CD4-positive, alpha-beta memory T cell (primary cell): ENCODE measurements at regions not wholly inside any gene's neighbourhood (a gene's known extent, or its start where the extent isn't known, plus 50 kb on each side); places are given as distances from the start of the nearest gene placed in this dataset.
A peak's percentile ranks its signal among the peaks of the same experiment; 100 is the strongest.

ENCODE experiments used
- CTCF ChIA-PET: fragments of 350-600 bp; sonication (Branson Sonifier 250); formaldehyde crosslinking; loops from one replicate; lab custom pipeline; 2021; ENCODE audit warnings: inconsistent platforms; ENCODE audit not compliant: partially characterized antibody; lab: Charles Lee
- POLR2A ChIA-PET: fragments of 350-600 bp; sonication (Branson Sonifier 250); formaldehyde crosslinking; loops from one replicate; lab custom pipeline; 2021; ENCODE audit not compliant: partially characterized antibody; lab: Charles Lee
- DNase-seq, 5 donors: peaks; one replicate each; pipeline versions ENCODE4 v3.0.0 to v3.0.0-alpha.2; 2020 to 2022; ENCODE audit warnings: mixed read lengths in 1 of 5
- H3K27ac ChIP-seq: one replicate; pipeline ENCODE4 v1.7.0; 2013; ENCODE audit warnings: low read depth, low read length
- H3K27me3 ChIP-seq: 2 replicates; pipeline ENCODE4 v1.7.0; 2013; ENCODE audit warnings: mild to moderate bottlenecking, low read length, moderate library complexity; ENCODE audit not compliant: insufficient read depth
- H3K36me3 ChIP-seq: 2 replicates; pipeline ENCODE4 v1.7.0; 2013; ENCODE audit warnings: mild to moderate bottlenecking, low read length, moderate library complexity; ENCODE audit not compliant: insufficient read depth
- H3K4me1 ChIP-seq: 2 replicates; pipeline ENCODE4 v1.7.0; 2013; ENCODE audit warnings: mild to moderate bottlenecking, low read length, moderate library complexity; ENCODE audit not compliant: insufficient read depth
- H3K4me3 ChIP-seq, 2 donors: one replicate each; pipeline ENCODE4 v1.7.0; 2013; ENCODE audit warnings: low read length in 2 of 2, mild to moderate bottlenecking in 1 of 2
- H3K9me3 ChIP-seq, 2 donors: one replicate each; pipeline ENCODE4 v1.7.0; 2013; ENCODE audit warnings: low read length in 2 of 2, control low read depth in 1 of 2; ENCODE audit not compliant: control insufficient read depth in 1 of 2
- H3K27ac Mint-ChIP-seq, 7 donors: one replicate each; pipeline ENCODE4 v1.8.0; 2020 to 2021; ENCODE audit warnings: mixed read lengths in 7 of 7, mild to moderate bottlenecking in 6 of 7, inconsistent platforms in 3 of 7, moderate library complexity in 3 of 7
- H3K27me3 Mint-ChIP-seq, 2 donors: one replicate each; pipeline ENCODE4 v1.8.0; 2020 to 2021; ENCODE audit warnings: mixed read lengths in 2 of 2
- H3K36me3 Mint-ChIP-seq, 2 donors: one replicate each; pipeline ENCODE4 v1.8.0; 2020 to 2021; ENCODE audit warnings: mixed read lengths in 2 of 2, inconsistent platforms in 1 of 2, mild to moderate bottlenecking in 1 of 2
- H3K4me1 Mint-ChIP-seq, 4 donors: one replicate each; pipeline ENCODE4 v1.8.0; 2020 to 2021; ENCODE audit warnings: mixed read lengths in 4 of 4, mild to moderate bottlenecking in 1 of 4
- H3K4me3 Mint-ChIP-seq, 8 donors: one replicate each; pipeline ENCODE4 v1.8.0; 2020 to 2021; ENCODE audit warnings: mixed read lengths in 8 of 8, mild to moderate bottlenecking in 7 of 8, moderate library complexity in 6 of 8, inconsistent platforms in 3 of 8
- H3K9me3 Mint-ChIP-seq, 8 donors: one replicate each; pipeline ENCODE4 v1.8.0; 2020 to 2021; ENCODE audit warnings: mixed read lengths in 8 of 8, mild to moderate bottlenecking in 5 of 8, inconsistent platforms in 3 of 8, moderate library complexity in 1 of 8
- intact Hi-C: fragments of 100-400 bp; cut with micrococcal nuclease; formaldehyde crosslinking; loops from one replicate; pipeline ENCODE4 v1.15.1; 2023

DNA sequence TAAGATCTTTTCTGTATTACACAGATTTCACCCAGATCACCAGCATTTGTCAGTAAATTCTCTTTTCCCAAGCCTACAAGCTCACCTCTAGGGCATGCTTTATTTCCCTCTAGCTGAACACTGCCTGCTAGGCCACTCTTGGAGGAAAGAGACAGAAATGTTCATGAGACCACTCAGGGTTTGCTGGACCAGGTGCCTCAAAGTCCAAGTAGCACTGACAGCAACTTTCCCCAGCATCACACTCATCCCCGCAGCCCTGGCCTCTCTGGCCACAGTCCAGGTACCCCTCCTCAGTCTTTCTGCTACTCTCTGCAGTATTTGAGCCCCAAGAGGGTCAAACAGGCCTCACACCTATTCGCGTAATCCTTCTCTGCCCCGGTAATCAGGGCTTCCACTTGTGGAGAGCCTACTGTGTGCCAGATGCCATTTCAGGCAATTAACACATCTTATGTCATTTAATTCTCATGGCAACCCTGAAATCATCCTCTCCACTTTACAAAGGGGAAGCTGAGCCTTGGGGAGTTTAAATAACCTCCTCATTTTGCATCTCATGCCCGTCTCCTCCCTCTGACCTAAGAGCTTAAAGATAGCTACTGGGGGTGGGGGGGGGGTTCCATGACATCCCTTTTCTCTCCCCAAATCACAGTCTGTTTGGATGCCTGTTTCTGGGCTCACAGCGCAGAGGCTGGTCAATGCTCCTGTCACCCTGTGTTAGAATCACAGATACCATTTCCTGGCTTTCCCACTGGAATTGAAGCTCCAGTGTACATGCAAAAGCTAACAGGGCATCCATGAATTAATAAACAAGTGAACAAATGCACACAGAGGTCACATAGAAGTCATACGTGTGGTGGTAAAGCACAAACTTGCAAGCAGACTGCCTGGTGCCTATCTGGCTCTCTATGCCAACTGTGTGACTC lies 88.5 kb downstream of the PRLHR start:
- Mint-ChIP-seq H3K4me1 (peaks cover 0 to 6% (median 2%) of the 10 kb centered on the region in 4 donors), H3K27ac (no peak overlapping the region), H3K36me3 (no peaks in the 10 kb centered on the region), H3K27me3 (peaks cover 1 to 2% of the 10 kb centered on the region in 2 donors), H3K9me3 (peaks cover 0 to 2% (median 0%) of the 10 kb centered on the region in 8 donors), H3K4me3 (no peak overlapping the region)
- Histone ChIP-seq H3K9me3 (no peaks in the 10 kb centered on the region), H3K36me3 (no peaks in the 10 kb centered on the region), H3K4me1 (no peaks in the 10 kb centered on the region), H3K4me3 (no peak overlapping the region), H3K27ac (no peak overlapping the region), H3K27me3 (no peaks in the 10 kb centered on the region)
- DNase-seq = no peak
- POLR2A ChIA-PET = no interaction called here
- CTCF ChIA-PET = no interaction called here
- intact Hi-C loops = no loop called here

GRCh38 chr10:118505363-118505762 lies 90.1 kb downstream of the PRLHR start:
- DNase-seq = no peak
- H3K4me1 Mint-ChIP-seq = peaks cover 0 to 6% (median 2%) of the 10 kb centered on the region in 4 donors
- no peaks in the 10 kb centered on the region for H3K36me3 ChIP-seq
- H3K9me3 ChIP-seq = no peaks in the 10 kb centered on the region
- H3K27ac Mint-ChIP-seq = no peak overlapping the region
- no peak overlapping the region for H3K4me3 Mint-ChIP-seq
- intact Hi-C loops = no loop called here
- H3K27ac ChIP-seq = no peak overlapping the region
- H3K4me1 ChIP-seq = no peaks in the 10 kb centered on the region
- peaks cover 0 to 2% (median 0%) of the 10 kb centered on the region in 8 donors for H3K9me3 Mint-ChIP-seq
- H3K27me3 ChIP-seq = no peaks in the 10 kb centered on the region
- H3K27me3 Mint-ChIP-seq = peaks cover 2 to 7% of the 10 kb centered on the region in 2 donors
- no peak overlapping the region for H3K4me3 ChIP-seq
- ChIA-PET CTCF (no interaction called here), POLR2A (no interaction called here)
- H3K36me3 Mint-ChIP-seq = no peaks in the 10 kb centered on the region

DNA sequence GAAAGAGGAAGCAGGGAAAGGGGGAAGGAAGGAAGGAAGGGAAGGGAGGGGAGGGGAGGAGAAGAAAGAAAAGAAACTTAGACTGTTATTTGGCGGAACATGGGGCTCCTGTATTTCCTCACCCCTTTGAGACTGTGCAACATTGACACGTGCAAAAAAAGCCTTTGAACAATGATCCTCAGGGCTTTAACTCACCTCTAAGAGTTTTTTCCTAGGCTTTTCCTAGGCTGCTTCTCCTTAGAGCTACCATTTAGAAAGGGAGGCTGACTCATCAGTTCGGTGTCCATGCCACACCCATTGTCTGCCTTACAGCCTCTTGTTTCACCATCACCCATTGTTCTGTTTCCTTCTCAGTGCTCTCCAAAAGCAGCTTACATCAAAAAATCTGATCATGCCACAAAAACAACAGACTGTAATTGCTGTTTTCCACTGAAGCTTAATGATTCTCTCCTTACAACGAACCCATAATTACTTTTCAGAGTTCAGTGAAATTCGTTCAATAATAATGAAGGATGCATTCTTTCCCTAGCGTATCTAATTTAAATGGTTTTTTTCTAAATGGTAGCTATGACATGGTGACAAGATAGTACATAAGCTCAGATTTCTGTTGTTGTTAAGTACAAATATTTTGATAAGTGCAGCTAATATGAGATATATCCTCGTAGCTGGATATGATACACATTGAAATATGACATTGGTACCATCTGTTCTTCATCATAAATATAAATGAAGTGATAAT lies 90.8 kb downstream of the PRLHR start:
- Mint-ChIP-seq H3K36me3 (no peaks in the 10 kb centered on the region), H3K4me3 (no peak overlapping the region), H3K27ac (no peak overlapping the region), H3K9me3 (peaks cover 0 to 2% (median 0%) of the 10 kb centered on the region in 8 donors), H3K27me3 (peaks cover 2 to 7% of the 10 kb centered on the region in 2 donors), H3K4me1 (peaks cover 0 to 6% (median 2%) of the 10 kb centered on the region in 4 donors)
- CTCF ChIA-PET = no interaction called here
- H3K27ac ChIP-seq = no peak overlapping the region
- DNase-seq = no peak
- H3K9me3 ChIP-seq = no peaks in the 10 kb centered on the region
- H3K36me3 ChIP-seq = no peaks in the 10 kb centered on the region
- H3K27me3 ChIP-seq = no peaks in the 10 kb centered on the region
- intact Hi-C loops = no loop called here
- no peak overlapping the region for H3K4me3 ChIP-seq
- no peaks in the 10 kb centered on the region for H3K4me1 ChIP-seq
- POLR2A ChIA-PET = no interaction called here

GRCh38 chr10:118504044-118504443 lies 91.4 kb downstream of the PRLHR start:
- Mint-ChIP-seq H3K9me3 (peaks cover 0 to 2% (median 0%) of the 10 kb centered on the region in 8 donors), H3K27ac (no peak overlapping the region), H3K4me3 (peak overlapping the region in 1 of 8 donors; percentile 6), H3K27me3 (peaks cover 2 to 7% of the 10 kb centered on the region in 2 donors), H3K36me3 (no peaks in the 10 kb centered on the region), H3K4me1 (peaks cover 0 to 6% (median 2%) of the 10 kb centered on the region in 4 donors)
- no peaks in the 10 kb centered on the region for H3K27me3 ChIP-seq
- no peaks in the 10 kb centered on the region for H3K36me3 ChIP-seq
- CTCF ChIA-PET = no interaction called here
- H3K4me3 ChIP-seq = no peak overlapping the region
- no peaks in the 10 kb centered on the region for H3K9me3 ChIP-seq
- no peak for DNase-seq
- POLR2A ChIA-PET = no interaction called here
- intact Hi-C loops = no loop called here
- H3K27ac ChIP-seq = no peak overlapping the region
- no peaks in the 10 kb centered on the region for H3K4me1 ChIP-seq

DNA sequence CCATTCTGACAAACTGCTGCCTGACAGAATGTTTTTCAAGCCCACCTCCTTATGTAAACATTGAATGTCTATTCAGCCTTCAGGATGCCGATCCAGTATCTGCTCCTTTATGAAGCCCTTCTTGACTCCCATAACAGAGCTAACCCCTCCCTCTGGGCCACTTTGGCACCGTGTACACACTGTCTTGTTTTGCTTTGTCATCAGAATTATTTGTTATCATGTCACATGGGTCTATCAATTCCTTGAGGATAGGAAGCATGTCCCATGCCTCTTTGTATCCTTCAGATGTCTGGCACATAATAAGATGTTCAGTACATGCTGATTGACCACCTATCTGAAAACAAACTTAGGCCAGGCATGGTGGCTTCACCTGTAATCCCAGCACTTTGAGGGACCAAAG lies 92.3 kb downstream of the PRLHR start:
- Histone ChIP-seq H3K27ac (no peak overlapping the region), H3K36me3 (no peaks in the 10 kb centered on the region), H3K27me3 (no peaks in the 10 kb centered on the region), H3K4me1 (no peaks in the 10 kb centered on the region), H3K4me3 (no peak overlapping the region), H3K9me3 (no peaks in the 10 kb centered on the region)
- POLR2A ChIA-PET = no interaction called here
- Mint-ChIP-seq H3K27me3 (peaks cover 2 to 10% of the 10 kb centered on the region in 2 donors), H3K4me3 (no peak overlapping the region), H3K27ac (no peak overlapping the region), H3K9me3 (peaks cover 0 to 2% (median 0%) of the 10 kb centered on the region in 8 donors), H3K36me3 (no peaks in the 10 kb centered on the region), H3K4me1 (peaks cover 0 to 6% (median 2%) of the 10 kb centered on the region in 4 donors)
- intact Hi-C loops = no loop called here
- CTCF ChIA-PET = no interaction called here
- DNase-seq = no peak

- ChIA-PET POLR2A (no interaction called here), CTCF (no interaction called here)
- no peak overlapping the region for H3K4me3 ChIP-seq
- peaks cover 0 to 2% (median 0%) of the 10 kb centered on the region in 8 donors for H3K9me3 Mint-ChIP-seq
- no peaks in the 10 kb centered on the region for H3K27me3 ChIP-seq
- peaks cover 2 to 18% of the 10 kb centered on the region in 2 donors for H3K27me3 Mint-ChIP-seq
- H3K4me3 Mint-ChIP-seq = no peak overlapping the region
- intact Hi-C loops = no loop called here
- no peak overlapping the region for H3K27ac ChIP-seq
- no peak overlapping the region for H3K27ac Mint-ChIP-seq
- no peaks in the 10 kb centered on the region for H3K9me3 ChIP-seq
- H3K36me3 ChIP-seq = no peaks in the 10 kb centered on the region
- H3K36me3 Mint-ChIP-seq = no peaks in the 10 kb centered on the region
- no peak for DNase-seq
- H3K4me1 Mint-ChIP-seq = peaks cover 0 to 6% (median 2%) of the 10 kb centered on the region in 4 donors
- no peaks in the 10 kb centered on the region for H3K4me1 ChIP-seq
These were observed 93.6 kb downstream of the PRLHR start for GRCh38 chr10:118501637-118502440.
